ENCODE measurements at regions not wholly inside any gene's neighbourhood (a gene's known extent, or its start where the extent isn't known, plus 50 kb on each side); places are given as distances from the start of the nearest gene placed in this dataset.

- TF ChIP-seq POLR2A (IDR thresholded peaks at IDR 0.05): no peak
- TF ChIP-seq, protein P1, sequence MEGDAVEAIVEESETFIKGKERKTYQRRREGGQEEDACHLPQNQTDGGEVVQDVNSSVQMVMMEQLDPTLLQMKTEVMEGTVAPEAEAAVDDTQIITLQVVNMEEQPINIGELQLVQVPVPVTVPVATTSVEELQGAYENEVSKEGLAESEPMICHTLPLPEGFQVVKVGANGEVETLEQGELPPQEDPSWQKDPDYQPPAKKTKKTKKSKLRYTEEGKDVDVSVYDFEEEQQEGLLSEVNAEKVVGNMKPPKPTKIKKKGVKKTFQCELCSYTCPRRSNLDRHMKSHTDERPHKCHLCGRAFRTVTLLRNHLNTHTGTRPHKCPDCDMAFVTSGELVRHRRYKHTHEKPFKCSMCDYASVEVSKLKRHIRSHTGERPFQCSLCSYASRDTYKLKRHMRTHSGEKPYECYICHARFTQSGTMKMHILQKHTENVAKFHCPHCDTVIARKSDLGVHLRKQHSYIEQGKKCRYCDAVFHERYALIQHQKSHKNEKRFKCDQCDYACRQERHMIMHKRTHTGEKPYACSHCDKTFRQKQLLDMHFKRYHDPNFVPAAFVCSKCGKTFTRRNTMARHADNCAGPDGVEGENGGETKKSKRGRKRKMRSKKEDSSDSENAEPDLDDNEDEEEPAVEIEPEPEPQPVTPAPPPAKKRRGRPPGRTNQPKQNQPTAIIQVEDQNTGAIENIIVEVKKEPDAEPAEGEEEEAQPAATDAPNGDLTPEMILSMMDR (IDR thresholded peaks at IDR 0.05): no peak
- H3K9me3 ChIP-seq: no peaks in the 10 kb centered on the region
- H3K27me3 ChIP-seq: no peaks in the 10 kb centered on the region
- no peak overlapping the region for H3K4me3 ChIP-seq
- no peak for DNase-seq
- intact Hi-C loops (cut with DNase I; ENCODE audit: low total_unique reads): no loop called here
- H3K4me1 ChIP-seq: no peaks in the 10 kb centered on the region
- no peaks in the 10 kb centered on the region for H3K36me3 ChIP-seq
- H3K27ac ChIP-seq: no peak overlapping the region
Observed at GRCh38 chr6:94272327-94272726, 853.0 kb upstream of the EPHA7 start.

- Histone ChIP-seq H3K27me3 (no peaks in the 10 kb centered on the region), H3K4me3 (no peak overlapping the region), H3K36me3 (no peaks in the 10 kb centered on the region), H3K9me3 (no peaks in the 10 kb centered on the region), H3K4me1 (no peaks in the 10 kb centered on the region), H3K27ac (no peak overlapping the region)
- TF ChIP-seq POLR2A (IDR thresholded peaks at IDR 0.05): no peak
- TF ChIP-seq, protein P1 (IDR thresholded peaks at IDR 0.05): no peak
- DNase-seq: no peak
- intact Hi-C loops (cut with DNase I; ENCODE audit: low total_unique reads): no loop called here
Observed at GRCh38 chr6:94270091-94270948, 851.0 kb upstream of the EPHA7 start.

DNA sequence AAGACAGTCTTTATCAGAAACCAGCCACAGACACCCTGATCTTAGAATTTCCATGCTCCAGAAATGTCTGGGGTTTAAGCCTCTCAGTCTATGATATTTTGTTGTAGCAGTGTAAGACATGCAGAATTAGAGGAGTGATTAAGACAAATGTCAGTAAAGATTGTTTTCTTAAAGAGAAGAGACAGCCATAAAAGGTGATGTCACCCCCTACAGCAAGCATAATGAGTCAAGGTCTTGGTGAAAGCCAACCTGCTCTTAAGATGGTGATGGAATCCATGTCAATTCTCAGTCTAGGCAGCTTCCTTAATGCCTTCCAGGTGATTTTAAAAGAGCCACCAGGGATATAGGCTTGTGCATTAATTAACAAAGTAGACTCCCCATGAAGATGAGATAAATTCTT is 849.9 kb upstream of the EPHA7 start:
- H3K27me3 ChIP-seq: no peaks in the 10 kb centered on the region
- no peaks in the 10 kb centered on the region for H3K36me3 ChIP-seq
- no peak overlapping the region for H3K4me3 ChIP-seq
- DNase-seq: no peak
- no peaks in the 10 kb centered on the region for H3K9me3 ChIP-seq
- intact Hi-C loops (cut with DNase I; ENCODE audit: low total_unique reads): no loop called here
- H3K27ac ChIP-seq: no peak overlapping the region
- H3K4me1 ChIP-seq: no peaks in the 10 kb centered on the region
- TF ChIP-seq, protein P1 (IDR thresholded peaks at IDR 0.05): no peak
- no peak for TF ChIP-seq POLR2A (IDR thresholded peaks at IDR 0.05)

GRCh38 chr6:94260765-94261164 is 841.4 kb upstream of the EPHA7 start:
- no peaks in the 10 kb centered on the region for H3K27me3 ChIP-seq
- TF ChIP-seq, protein P1 (IDR thresholded peaks at IDR 0.05): no peak
- no peak for TF ChIP-seq POLR2A (IDR thresholded peaks at IDR 0.05)
- no peak overlapping the region for H3K27ac ChIP-seq
- no peaks in the 10 kb centered on the region for H3K9me3 ChIP-seq
- no peak for DNase-seq
- no peak overlapping the region for H3K4me3 ChIP-seq
- intact Hi-C loops (cut with DNase I; ENCODE audit: low total_unique reads): no loop called here
- no peaks in the 10 kb centered on the region for H3K36me3 ChIP-seq
- no peaks in the 10 kb centered on the region for H3K4me1 ChIP-seq

DNA sequence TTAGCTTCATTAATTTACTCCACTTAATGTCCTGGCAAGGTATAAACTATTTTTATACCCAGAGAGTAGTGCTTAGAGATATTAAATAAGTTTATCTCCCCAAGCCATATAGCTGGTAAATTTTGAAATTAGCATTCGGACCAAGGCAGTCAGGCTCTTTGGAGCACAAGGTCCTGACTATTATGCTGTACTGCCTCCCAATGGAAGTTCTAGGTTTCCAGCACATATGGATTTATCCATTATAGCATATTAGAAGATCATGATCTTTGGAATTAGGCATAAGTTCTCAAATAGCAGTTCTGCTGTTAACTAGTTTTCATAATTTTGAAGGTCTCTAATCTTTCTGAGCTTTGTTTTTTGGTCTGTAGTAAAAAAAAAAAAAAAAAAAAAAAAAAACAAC is 835.3 kb upstream of the EPHA7 start:
- Histone ChIP-seq H3K27ac (no peak overlapping the region), H3K4me1 (no peaks in the 10 kb centered on the region), H3K4me3 (no peak overlapping the region), H3K9me3 (no peaks in the 10 kb centered on the region), H3K27me3 (no peaks in the 10 kb centered on the region), H3K36me3 (no peaks in the 10 kb centered on the region)
- DNase-seq: no peak
- intact Hi-C loops (cut with DNase I; ENCODE audit: low total_unique reads): no loop called here
- no peak for TF ChIP-seq POLR2A (IDR thresholded peaks at IDR 0.05)
- TF ChIP-seq, protein P1 (IDR thresholded peaks at IDR 0.05): no peak
